OCI-LY7 (cell line): ENCODE measurements at regions not wholly inside any gene's neighbourhood (a gene's known extent, or its start where the extent isn't known, plus 50 kb on each side); places are given as distances from the start of the nearest gene placed in this dataset.

ENCODE experiments used
- BruUV-seq: library from RNA; stranded (reverse); fragments of 400-500 nt; replicated peaks from 2 replicates; lab custom pipeline; 2021; lab: Mats Ljungman, UMichigan
- CTCF ChIA-PET: fragments of 300-600 bp; sonication (Branson Sonifier 250); formaldehyde crosslinking; loops from one replicate; lab custom pipeline; 2022; ENCODE audit warnings: antibody characterized with exemption; ENCODE audit not compliant: unreplicated experiment; lab: Charles Lee
- POLR2A ChIA-PET: fragments of 300-600 bp; sonication (Branson Sonifier 250); formaldehyde crosslinking; loops from one replicate; lab custom pipeline; 2022; ENCODE audit warnings: antibody characterized with exemption; lab: Charles Lee
- DNase-seq: peaks from one replicate; pipeline ENCODE4 v3.0.0-alpha.2; 2015; ENCODE audit warnings: low spot score
- H2AFZ ChIP-seq: fragments of 200-600 bp; sonication (generic), shearing (Covaris generic); 2 replicates; pipeline ENCODE4 v1.6.1; 2014; ENCODE audit warnings: mild to moderate bottlenecking, antibody characterized with exemption, low read length, moderate library complexity
- H3K27ac ChIP-seq: fragments of 200-600 bp; sonication (generic); 2 replicates; pipeline ENCODE4 v1.5.1; 2014; ENCODE audit warnings: mixed run types, low read depth, mild to moderate bottlenecking, moderate library complexity, low read length, inconsistent platforms; ENCODE audit not compliant: poor library complexity, severe bottlenecking
- H3K36me3 ChIP-seq: fragments of 200-600 bp; sonication (generic); 2 replicates; pipeline ENCODE4 v1.6.1; 2014; ENCODE audit warnings: mild to moderate bottlenecking, antibody characterized with exemption, low read length, moderate library complexity, mixed read lengths; ENCODE audit not compliant: insufficient read depth
- H3K4me1 ChIP-seq: fragments of 200-600 bp; sonication (generic); 2 replicates; pipeline ENCODE4 v1.5.1; 2014; ENCODE audit warnings: mild to moderate bottlenecking, low read length; ENCODE audit not compliant: insufficient read depth, poor library complexity, severe bottlenecking
- H3K4me2 ChIP-seq: fragments of 200-600 bp; sonication (generic); 2 replicates; pipeline ENCODE4 v1.6.1; 2014; ENCODE audit warnings: mild to moderate bottlenecking, low read length
- H3K4me3 ChIP-seq: fragments of 200-600 bp; sonication (generic); 2 replicates; pipeline ENCODE4 v1.5.1; 2014; ENCODE audit warnings: mild to moderate bottlenecking, low read depth, low read length; ENCODE audit not compliant: poor library complexity, severe bottlenecking
- H3K79me2 ChIP-seq: fragments of 200-600 bp; sonication (generic); 2 replicates; pipeline ENCODE4 v1.6.1; 2016; ENCODE audit warnings: low read depth, mild to moderate bottlenecking, low read length, moderate library complexity, mixed read lengths; ENCODE audit not compliant: insufficient read depth
- H3K9me2 ChIP-seq: fragments of 200-600 bp; sonication (generic); 2 replicates; pipeline ENCODE4 v1.6.1; 2016; ENCODE audit warnings: mild to moderate bottlenecking, low read length, mixed read lengths; ENCODE audit not compliant: insufficient read depth
- H3K9me3 ChIP-seq: fragments of 200-600 bp; sonication (generic); 2 replicates; pipeline ENCODE4 v1.6.1; 2014; ENCODE audit warnings: mild to moderate bottlenecking, mixed run types, low read length, mixed read lengths
- H4K20me1 ChIP-seq: fragments of 200-600 bp; sonication (generic); 2 replicates; pipeline ENCODE4 v1.6.1; 2014; ENCODE audit warnings: mild to moderate bottlenecking, antibody characterized with exemption, low read length, moderate library complexity, mixed read lengths; ENCODE audit not compliant: insufficient read depth
- EZH2phosphoT487 ChIP-seq: fragments of 200-600 bp; sonication (generic); IDR thresholded peaks from 2 replicates; pipeline ENCODE4 v1.6.1; 2018; ENCODE audit warnings: low read depth, borderline replicate concordance, mild to moderate bottlenecking, mixed run types, antibody characterized with exemption, low read length, moderate library complexity, mixed read lengths
- intact Hi-C: fragments of 100-400 bp; cut with micrococcal nuclease; formaldehyde crosslinking; loops from one replicate; pipeline ENCODE4 v1.10.0; 2022; ENCODE audit not compliant: unreplicated experiment
- TF ChIP-seq, protein P1 (sequence below): fragments of 200-600 bp; sonication (generic); conservative IDR thresholded peaks from 2 replicates; pipeline ENCODE4 v1.5.1; 2014; ENCODE audit warnings: mild to moderate bottlenecking, antibody characterized with exemption, low read length, moderate library complexity, mixed read lengths

DNA sequence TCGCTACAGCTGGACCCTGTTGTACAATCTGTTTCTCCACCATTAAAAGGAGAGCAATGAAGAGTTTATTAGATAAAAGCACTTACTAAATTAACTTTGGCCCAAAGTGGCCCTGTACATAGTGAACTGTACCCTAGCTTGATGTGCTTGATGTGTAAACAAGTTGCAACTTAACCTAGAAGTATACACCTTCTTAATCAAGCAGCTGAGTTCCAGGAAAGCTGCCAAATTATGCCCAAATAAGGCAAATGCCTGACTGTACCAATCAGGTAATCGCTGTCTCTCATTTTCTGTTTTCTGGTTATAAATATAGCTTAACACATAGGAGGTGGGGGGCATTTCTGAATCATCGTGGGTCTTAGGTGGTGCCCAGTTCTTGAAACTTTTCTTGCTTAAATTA is 704.8 kb upstream of the CBLB start:
- no peak overlapping the region for H2AFZ ChIP-seq
- H3K4me3 ChIP-seq, result no peak overlapping the region
- H4K20me1 ChIP-seq, result no peaks in the 10 kb centered on the region
- ChIA-PET CTCF (no interaction called here), POLR2A (interaction anchor here (0.6 to 0.8 kb wide), 2 partner anchors 18 to 116 kb away, joined by 3 to 5 read pairs; no protein-coding TSS in a partner anchor)
- H3K36me3 ChIP-seq, result no peaks in the 10 kb centered on the region
- BruUV-seq, result no TSS peak
- H3K27ac ChIP-seq, result no peak overlapping the region
- no peaks in the 10 kb centered on the region for H3K79me2 ChIP-seq
- H3K4me2 ChIP-seq, result no peak overlapping the region
- intact Hi-C loops, result no loop called here
- no peaks in the 10 kb centered on the region for H3K9me3 ChIP-seq
- TF ChIP-seq, protein P1, sequence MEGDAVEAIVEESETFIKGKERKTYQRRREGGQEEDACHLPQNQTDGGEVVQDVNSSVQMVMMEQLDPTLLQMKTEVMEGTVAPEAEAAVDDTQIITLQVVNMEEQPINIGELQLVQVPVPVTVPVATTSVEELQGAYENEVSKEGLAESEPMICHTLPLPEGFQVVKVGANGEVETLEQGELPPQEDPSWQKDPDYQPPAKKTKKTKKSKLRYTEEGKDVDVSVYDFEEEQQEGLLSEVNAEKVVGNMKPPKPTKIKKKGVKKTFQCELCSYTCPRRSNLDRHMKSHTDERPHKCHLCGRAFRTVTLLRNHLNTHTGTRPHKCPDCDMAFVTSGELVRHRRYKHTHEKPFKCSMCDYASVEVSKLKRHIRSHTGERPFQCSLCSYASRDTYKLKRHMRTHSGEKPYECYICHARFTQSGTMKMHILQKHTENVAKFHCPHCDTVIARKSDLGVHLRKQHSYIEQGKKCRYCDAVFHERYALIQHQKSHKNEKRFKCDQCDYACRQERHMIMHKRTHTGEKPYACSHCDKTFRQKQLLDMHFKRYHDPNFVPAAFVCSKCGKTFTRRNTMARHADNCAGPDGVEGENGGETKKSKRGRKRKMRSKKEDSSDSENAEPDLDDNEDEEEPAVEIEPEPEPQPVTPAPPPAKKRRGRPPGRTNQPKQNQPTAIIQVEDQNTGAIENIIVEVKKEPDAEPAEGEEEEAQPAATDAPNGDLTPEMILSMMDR, result no peak
- TF ChIP-seq EZH2phosphoT487, result no peak
- no peak for DNase-seq
- H3K4me1 ChIP-seq, result no peaks in the 10 kb centered on the region
- no peaks in the 10 kb centered on the region; the same call in 1 of the 2 replicates for H3K9me2 ChIP-seq

DNA sequence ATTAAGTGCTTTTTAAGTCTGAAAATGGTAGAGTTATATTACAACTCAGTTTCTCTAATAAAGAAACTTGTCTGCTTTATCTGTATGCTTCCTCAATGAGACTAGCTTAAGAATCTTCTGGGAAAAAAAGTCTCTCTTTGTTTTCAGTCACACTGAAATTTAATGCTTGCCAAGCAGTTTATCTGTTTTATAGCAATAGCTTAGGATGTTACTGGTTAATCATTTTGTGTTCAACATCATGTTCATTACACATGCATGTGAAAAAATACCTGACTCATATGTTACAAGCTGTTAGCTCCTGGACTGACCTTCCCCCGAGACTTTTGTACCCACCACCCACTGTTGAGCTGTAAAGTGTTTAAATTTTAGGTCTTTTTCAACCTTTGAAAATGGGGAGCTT is 706.2 kb upstream of the CBLB start:
- Histone ChIP-seq H3K9me2 (no peaks in the 10 kb centered on the region; the same call in 1 of the 2 replicates), H3K27ac (no peak overlapping the region), H3K4me2 (no peak overlapping the region), H3K79me2 (no peaks in the 10 kb centered on the region), H4K20me1 (no peaks in the 10 kb centered on the region), H3K9me3 (no peaks in the 10 kb centered on the region), H3K4me3 (no peak overlapping the region), H3K36me3 (no peaks in the 10 kb centered on the region), H3K4me1 (no peaks in the 10 kb centered on the region), H2AFZ (no peak overlapping the region)
- BruUV-seq, result no TSS peak
- POLR2A ChIA-PET, result no interaction called here
- TF ChIP-seq EZH2phosphoT487, result no peak
- TF ChIP-seq, protein P1, result no peak
- intact Hi-C loops, result no loop called here
- DNase-seq, result no peak
- CTCF ChIA-PET, result no interaction called here

DNA sequence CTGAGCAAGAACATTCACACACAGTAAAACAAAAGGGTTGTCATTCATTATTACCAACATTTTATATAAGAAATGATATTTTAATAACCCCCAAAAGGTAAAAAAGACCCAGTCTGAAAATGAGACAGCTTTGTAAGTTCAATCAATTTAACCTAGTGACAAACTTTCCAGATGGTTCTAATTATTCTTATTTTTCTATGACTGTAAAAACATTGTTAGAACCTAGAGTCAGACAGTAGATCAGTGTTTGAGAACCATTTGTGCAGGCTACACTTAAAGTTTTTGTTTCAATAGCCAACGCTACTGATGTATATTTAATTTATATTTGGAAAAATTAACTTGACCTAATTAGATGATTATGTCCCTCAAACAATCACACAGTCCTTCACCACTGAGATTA is 708.4 kb upstream of the CBLB start:
- H3K4me3 ChIP-seq, result no peak overlapping the region
- H3K27ac ChIP-seq, result no peak overlapping the region
- TF ChIP-seq EZH2phosphoT487, result no peak
- TF ChIP-seq, protein P1, result no peak
- intact Hi-C loops, result no loop called here
- no peaks in the 10 kb centered on the region for H3K9me3 ChIP-seq
- H2AFZ ChIP-seq, result no peak overlapping the region
- no peaks in the 10 kb centered on the region for H3K9me2 ChIP-seq
- no peaks in the 10 kb centered on the region for H4K20me1 ChIP-seq
- no peaks in the 10 kb centered on the region for H3K36me3 ChIP-seq
- no peaks in the 10 kb centered on the region for H3K4me1 ChIP-seq
- no peak overlapping the region for H3K4me2 ChIP-seq
- DNase-seq, result no peak
- ChIA-PET POLR2A (no interaction called here), CTCF (no interaction called here)
- H3K79me2 ChIP-seq, result no peaks in the 10 kb centered on the region
- BruUV-seq, result no TSS peak
